GM19372 (cell line): ENCODE measurements at regions not wholly inside any gene's neighbourhood (a gene's known extent, or its start where the extent isn't known, plus 50 kb on each side); places are given as distances from the start of the nearest gene placed in this dataset.

Experiments
- ATAC-seq: cut with Tn5 transposase; IDR thresholded peaks from one replicate; pipeline ENCODE4 v1.9.1; 2021; ENCODE audit warnings: mild to moderate bottlenecking, low read depth, moderate library complexity; ENCODE audit not compliant: unreplicated experiment

DNA sequence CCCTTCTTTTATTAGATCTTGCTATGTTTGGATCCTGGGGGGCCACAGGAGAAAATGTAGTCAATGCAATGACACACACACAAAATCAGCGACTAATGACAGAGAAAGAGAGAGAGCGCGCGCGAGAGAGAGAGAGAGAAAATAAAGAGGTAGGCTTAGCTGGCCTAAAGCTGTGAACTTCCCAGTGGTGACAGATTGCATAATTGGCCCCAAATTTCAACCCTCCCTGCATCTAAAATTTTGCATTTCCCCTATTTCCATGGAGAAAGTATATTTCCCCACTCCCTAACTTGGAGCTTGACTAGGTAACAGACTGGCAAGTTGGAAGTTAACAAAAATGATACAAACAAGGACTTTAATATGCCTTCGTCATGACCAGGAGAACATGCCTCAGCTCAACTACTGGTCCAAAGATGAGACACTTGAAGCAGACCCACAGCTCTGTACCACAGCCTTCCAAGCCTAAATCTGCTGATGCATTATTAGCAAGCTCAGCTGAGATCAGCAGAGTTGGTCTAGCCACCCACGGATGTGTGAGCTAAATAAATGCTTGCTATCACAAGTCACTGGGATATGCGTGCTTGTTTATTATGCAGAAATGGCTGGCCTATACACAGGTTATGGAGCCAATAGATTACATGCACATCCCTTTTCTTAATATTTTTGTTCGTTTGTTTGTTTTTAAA lies 118.1 kb upstream of the PRDM1 start:
- no peak for ATAC-seq

DNA sequence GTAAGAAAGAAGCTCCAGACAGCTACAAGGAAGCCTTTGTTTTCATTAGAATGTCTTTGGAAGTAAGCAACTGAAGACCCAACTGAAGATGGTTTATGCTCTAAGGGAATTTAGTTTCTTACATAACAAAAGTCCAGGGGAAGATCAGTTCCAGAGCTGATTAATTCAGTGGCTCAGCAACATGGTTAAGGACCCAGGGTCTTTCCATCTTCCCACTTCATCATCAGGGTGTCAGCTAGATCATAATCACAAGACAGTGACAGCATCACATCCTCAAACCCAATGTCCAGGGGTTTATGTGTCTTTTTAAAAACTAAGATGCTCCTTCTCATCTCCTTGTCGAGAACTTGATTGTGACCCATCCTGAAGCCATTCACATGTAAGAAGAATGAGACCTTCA lies 119.7 kb upstream of the PRDM1 start:
- ATAC-seq = no peak

DNA sequence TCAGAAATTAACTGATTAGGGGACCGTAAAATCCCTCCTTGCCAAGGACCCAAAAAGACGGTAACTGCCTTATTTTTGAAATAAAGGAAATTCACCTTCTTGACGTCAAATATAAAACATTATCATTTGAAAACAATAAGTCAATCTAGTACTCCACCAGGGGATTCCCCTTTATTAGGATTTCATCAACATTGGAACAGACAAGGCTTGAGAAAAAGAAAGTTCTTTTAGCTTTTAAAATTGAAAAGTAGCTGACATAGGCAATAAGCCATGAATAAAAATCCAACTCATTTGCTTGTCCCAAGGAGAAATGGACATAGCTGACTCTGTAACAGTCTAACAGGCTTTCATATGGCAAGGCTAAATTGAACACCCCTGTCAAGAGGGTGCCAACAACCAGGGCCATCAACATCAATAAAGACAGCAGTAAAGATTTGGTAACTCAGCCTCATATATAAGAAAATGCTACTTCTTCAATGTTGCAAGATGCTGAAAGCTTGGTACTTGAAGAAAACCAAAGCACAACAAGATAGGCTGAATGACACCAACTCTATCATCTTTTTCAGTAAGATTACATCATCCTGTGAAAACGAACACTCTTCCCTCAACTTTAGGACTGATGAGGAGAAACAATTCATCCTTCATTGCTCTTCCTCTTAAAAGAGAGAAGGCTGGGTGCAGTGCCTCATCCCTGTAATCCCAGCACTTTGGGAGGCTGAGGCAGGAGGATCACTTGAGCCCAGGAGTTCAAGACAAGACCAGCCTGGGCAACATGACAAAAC lies 121.0 kb upstream of the PRDM1 start:
- no peak for ATAC-seq

DNA sequence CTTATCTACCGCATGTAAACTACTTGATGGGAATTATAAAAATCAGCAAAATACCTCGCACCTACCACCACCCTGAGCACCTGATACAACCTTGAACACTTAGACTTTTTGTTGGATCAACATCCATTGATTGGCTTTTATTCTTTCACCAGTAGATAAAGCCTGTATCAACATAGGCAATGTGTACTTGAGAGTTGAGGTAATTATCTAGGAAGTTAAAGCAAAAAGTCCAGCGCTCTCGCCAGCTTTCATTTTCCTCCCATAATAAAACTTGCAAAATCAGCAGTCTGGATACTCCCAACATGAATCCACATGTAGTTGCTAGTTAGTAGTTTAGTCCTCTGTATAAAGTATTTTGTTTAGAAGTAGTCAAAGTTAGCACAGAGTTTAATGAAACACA lies 132.0 kb upstream of the PRDM1 start:
- ATAC-seq = no peak

DNA sequence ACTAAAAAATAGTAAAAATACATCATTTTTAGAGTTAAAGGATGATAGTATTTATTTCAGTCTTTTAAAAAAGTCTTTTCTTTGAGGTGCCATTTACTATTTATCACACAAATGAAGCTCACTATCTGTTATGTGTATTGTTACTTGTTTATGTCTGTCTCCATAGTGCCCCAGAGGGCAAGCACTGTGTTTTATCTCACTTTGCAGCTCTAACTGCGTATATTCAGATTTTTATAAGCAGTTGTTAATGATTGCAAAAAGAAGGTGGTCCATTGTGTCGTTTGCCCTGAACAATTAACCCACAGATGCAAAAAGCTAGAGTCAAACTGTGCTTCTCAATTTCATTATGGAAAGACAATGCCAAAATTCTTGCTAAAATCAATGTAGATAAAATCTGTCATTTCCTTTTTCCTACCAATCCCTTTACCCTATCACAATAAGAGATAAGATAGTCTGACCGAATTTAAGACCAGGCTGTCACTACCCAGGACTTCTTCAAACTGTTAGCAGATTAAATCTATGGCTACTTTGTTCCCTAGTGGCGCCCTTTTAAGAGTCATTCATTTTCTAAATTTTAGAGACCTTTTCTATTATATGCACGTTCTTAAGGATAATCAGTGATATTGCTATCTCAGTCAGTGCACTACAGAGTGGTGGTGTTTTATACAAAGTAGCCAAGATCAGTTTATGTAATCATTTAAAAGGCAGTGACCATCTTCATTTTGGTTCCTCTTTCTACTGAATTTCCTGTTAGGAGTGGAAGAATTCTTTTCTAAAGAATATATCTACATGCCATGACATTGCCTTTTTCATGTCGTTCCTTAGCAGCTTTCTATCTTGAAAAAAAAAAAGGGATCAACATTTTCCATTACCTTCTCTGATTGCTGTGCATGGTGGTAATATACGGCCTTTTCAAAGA lies 133.1 kb upstream of the PRDM1 start:
- no peak for ATAC-seq

DNA sequence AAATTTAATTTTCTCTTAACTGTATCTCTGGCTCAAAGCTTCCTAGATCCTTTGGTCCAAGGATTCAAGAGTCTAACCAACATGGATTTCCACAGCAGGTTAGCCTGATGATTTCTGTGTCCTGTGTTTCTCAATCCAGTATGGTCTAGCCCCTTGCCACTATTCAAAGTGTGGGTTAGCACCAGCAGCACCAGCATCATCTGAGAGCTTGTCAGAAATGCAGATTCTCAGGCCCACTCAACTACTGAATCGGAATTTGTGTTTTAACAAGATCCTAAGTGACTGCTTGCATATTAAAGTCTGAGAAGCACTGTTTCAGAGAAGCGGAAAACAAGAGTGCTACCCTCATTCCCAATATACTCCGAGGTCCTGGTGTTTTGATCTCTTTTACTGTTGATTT lies 133.8 kb upstream of the PRDM1 start:
- ATAC-seq = no peak

DNA sequence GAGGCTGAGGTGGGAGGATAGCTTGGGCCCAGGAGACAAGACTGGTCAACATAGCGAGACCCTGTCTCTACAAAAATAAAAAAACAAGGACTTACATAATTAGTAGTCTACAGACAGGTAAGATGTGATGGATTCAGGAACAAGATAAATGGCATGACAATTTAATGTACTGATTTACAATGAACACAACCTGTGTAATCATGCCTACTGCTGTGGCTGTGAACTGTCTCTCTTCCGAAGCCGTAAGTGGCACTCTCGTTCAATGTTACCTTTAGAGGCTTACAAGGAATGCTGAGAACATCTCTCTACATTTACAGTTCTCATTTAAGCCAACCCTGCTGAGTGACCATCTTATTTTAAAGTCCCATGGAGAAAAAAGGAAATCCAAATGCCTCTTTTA lies 134.8 kb upstream of the PRDM1 start:
- ATAC-seq = no peak

DNA sequence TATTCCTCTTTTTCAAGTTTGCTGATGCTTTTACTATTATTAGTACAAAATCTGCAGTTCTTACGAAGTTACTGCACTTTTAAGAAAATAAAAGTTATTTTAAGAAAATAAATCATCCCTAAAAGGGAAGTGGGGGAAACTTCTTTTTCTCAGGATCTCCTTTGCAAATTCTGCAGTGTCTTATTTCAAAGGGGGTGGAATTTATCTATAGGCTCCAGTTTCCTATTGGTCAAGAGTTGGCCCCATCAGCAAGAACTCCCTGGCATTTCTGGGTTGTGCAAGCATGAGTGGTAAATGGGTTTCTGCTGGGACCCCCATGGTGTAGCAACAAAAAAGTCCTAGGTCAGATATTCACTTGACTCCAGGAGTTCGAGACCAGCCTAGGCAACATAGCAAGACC lies 136.3 kb upstream of the PRDM1 start:
- ATAC-seq = no peak

DNA sequence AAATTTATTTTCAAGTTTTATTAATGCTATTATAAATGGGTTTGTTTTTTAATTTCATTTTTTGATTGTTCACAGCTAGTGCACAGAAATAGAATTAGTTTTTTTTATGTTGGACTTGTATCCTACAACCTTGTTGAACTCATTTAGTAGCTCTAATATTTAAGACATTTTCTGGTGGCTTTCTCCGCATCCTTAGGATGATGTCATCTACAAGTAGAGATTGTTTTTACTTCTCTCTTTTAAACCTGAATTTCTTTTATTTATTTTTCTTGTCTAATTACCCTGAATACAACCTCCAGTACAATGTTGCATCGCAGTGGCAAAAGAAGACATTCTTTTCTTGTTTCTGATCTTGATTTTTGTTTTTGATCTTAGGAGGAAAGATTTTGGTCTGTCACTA lies 142.6 kb upstream of the PRDM1 start:
- no peak for ATAC-seq

DNA sequence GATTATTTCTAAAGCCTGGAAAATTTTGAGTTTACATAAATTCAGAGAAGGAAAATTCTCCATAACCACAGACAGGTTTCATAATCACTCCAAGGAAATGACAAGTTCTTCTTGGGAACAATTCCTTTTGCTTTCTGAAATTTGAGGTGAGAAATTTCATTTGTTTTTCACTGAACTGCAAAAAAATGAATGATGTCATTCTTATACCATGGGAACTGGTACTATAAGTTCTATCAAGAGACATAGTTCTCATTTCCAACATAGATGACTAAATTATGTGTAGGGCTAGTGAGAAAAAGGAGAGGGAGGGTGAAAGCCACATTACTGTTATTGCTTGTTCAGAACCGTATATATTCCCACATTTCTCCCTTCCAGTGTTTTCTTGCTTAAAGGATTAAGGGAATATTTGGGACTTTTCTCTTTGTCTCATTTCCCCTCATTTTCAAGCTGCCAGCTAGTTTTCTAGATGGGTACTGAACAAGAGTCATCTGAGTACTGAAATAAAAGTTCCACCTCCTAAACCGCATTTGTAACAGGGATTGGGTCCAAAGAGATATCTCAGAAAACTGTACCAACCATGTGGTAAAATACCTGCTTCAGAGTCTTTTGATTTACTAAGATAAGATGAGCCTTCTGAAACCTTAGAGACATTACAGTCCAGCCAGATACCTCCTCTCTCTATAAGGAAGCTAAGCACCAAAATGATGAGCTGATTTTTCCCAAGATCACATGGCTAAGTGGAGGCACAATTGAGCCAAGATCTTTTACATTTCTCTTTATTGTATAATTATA lies 144.3 kb upstream of the PRDM1 start:
- no peak for ATAC-seq

DNA sequence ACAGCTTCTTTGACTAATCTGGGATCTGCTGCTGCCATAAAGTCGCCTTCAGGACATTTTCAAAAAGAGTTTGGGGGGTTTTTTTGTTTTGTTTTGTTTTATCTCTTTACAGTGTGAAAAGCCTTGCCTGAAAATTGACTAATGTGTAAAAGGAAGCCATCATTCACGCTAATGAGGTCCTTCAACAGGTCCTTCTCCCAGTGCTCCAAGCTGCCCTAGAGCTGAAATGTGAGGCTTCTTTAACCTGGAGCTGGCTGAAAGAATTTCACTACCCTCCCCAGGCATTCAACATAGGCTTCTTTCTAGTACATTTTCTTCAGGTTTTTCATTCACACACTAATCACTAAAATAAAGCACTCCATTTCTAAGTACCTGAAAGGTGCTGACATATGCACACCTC lies 145.1 kb upstream of the PRDM1 start:
- ATAC-seq = no peak

DNA sequence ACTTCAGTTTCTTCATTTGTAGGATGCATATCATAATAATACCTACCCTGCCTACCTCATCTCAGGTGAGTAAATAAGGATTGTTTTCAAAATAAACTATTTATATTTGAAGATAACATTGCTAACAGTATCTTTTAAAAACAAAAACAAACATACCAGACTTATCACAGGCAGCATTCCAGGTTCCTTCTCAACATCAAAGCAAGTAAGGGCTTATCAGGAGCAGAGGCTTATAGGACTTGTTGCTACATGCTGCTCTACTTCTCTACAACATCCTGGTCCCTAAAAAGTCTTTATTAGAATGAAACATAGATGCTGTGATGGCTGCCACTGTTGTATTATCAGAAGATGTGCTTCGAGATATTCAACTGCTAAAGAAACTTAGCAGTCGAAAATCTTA lies 149.2 kb upstream of the PRDM1 start:
- ATAC-seq = no peak

DNA sequence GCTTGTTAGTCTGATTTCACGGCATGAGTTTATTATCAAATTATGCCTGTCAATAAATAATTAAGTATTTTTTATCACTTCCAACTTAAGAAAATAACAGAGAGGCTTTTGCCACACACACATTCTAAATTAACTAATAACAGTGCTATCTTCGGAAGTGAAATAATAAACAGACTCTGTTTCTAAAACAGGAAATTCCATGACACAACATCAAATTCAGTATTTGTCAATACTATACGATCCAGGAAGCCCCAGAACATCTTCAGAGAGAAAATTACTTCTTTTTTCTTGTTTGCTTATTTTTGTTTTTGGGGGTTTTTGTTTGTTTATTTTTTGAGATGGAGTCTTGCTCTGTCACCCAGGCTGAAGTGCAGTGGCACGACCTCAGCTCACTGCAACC lies 150.7 kb upstream of the PRDM1 start:
- ATAC-seq = no peak

DNA sequence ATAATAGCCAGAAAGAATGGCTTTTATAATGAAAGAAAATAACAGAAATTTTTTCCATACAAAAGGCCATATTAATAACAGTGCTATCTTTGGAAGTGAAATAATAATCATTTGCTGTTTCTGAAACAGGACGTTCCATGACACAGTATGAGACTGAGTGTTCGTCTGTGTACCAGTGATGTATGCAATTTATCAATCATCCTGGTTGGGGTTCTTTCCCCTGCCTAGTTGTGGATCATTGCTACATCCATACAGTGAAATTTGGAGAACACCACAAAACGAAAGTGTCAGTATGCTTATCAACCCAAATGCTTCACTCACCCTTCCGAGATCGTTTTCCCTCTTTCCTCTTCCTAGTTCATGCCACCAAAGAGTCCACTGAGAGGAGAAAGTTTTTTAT lies 151.4 kb upstream of the PRDM1 start:
- ATAC-seq = no peak

DNA sequence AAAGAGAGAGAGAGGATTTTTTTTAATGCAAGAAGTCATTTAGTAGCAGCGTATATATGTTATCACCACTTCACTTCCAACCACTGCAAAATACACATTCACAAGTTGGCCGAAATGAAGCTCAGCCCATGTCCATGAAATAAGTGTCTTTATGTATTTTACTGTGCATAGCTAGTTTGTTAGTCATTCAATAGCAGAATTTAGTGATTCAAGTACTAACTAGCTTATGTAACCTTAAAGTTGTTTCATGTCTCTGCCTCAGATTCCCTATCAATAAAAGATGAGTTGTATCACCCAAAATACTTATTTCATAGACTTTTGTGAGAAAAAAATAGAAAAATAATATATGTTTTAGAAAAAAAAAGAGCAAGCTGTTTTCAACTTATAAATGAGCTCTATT lies 153.7 kb upstream of the PRDM1 start:
- ATAC-seq = no peak

DNA sequence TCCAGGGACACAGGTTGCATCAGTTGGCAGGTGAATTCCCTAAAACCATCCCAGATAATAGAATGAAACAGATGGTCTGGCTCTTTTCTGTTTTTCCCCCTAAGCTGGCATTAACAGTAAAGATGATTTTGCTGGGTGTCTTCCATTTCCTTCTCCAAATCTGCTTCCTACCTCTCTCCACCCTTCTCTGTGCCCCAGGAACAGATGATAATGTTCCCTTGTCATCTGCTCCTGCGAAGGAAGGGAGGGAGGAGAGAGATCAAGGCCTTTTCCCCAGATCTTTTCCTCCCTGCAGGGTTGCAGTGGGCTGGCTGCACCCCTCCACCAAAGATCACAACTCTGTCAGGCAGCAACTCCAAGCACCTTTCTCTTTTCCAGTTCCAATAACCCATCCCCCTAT lies 156.5 kb upstream of the PRDM1 start:
- no peak for ATAC-seq

DNA sequence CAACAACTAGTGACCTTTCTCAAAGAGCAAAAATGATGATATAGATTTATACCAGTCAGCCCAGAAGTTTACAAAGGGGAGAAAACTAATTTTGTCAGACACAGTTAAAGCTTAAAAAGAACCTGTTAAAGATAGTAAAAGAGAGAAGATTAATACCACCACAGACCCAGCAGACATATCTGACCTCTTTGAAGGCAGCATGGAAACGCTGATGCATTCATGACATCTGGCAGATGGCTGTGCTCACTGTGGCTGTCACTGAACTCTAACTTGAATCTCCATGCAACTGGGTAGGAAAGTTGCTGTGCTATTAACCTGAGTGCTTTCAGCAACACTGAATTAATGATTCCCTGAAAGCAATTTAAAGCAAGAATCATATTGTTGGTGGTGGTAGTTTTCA lies 159.8 kb upstream of the PRDM1 start:
- no peak for ATAC-seq

DNA sequence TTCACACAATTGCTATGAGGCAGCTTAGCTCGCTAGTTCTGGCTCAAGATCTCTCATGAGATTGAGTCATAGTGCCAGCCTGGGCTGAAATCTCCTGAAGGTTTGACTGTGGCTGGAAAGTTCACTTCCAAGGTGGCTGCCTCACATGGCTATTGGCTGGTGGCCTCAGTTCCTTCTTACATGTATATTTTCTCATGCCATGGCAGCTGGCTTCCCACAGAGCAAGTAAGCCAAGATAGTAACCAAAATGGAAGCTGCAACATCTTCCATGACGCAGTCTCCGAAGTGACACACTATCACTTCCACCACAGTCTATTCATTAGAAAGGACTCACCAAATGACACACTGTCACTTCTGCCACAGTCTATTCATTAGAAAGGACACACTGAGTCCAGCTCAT lies 160.4 kb upstream of the PRDM1 start:
- no peak for ATAC-seq

DNA sequence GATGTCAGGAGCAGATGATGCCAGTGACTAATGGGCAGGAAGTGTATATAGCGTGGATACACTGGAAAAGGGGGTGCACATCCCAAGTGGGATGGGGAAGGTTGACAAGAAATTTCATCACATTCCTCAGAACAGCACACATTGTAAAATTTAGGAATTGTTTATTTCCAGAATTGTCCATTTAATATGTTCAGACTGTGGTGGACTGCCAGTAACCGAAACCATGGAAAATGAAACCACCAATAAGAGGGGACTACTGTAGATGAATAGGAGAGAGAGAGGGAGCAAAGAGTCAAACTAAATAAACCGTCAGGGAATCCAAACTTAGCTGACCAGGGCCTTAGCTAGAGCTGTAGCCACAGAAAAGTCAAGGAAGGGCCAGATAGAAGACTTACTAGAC lies 164.4 kb upstream of the PRDM1 start:
- no peak for ATAC-seq

DNA sequence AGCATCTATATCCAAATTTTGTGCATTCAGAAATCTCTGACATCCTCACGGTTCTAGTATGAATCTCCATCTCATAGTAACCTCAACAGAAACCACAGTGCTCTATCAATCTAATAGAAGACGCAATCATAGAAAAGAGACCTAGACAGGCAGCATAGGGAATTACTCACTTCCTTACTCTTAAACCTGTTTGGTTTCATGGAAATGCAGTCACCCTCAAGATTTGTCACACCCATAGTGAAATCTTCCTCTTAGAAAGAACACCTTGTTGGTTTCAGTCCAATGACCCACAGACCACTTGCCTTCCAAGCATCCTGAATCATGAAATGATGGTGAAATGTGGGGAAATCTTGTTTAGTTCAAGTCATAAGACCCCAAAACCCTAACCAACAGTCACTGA lies 166.1 kb upstream of the PRDM1 start:
- ATAC-seq = no peak
